ENCODE measurements at regions not wholly inside any gene's neighbourhood (a gene's known extent, or its start where the extent isn't known, plus 50 kb on each side); places are given as distances from the start of the nearest gene placed in this dataset.

DNA sequence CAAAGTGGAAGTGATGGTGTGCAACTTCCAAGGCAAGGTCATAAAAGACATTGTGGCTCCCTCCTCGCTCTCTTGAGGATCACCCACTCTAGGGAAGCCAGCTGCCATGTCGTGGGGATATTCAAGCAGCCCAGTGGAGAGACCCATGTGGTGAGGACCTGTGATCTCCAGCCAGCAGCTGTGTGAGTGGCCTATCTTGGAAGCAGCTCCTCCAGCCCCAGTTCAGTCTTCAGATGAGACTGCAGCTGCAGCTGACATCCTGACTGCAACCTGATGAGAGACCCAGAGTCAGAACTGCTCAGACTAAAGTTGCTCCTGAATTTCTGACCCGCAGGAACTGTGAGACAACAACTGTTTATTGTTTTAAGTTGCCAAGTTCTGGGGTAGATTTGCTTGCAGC lies 86.4 kb upstream of the GRK3 start:
- Histone ChIP-seq H3K9me3 (ENCODE audit: control insufficient read depth, insufficient read depth, low read length) (peaks cover 2% of the 10 kb centered on the region), H2BK5ac (ENCODE audit: low read depth, low read length, poor library complexity, severe bottlenecking) (no peak overlapping the region), H4K5ac (ENCODE audit: low read depth, low read length) (no peak overlapping the region), H2AFZ (replicated peaks; ENCODE audit: low read length, poor library complexity) (peak overlapping the region; percentile 5), H3K4me2 (ENCODE audit: low read depth, low read length) (no peak overlapping the region), H3K9ac (ENCODE audit: low read depth, low read length) (no peak overlapping the region), H3K4ac (ENCODE audit: low read depth, low read length) (no peak overlapping the region), H3K14ac (replicated peaks; ENCODE audit: low read depth, low read length) (no peak overlapping the region), H3K23ac (ENCODE audit: low read depth, low read length) (no peak overlapping the region), H4K91ac (ENCODE audit: insufficient read depth, low read depth, low read length) (no peak overlapping the region), H2AK5ac (ENCODE audit: low read depth, low read length) (no peak overlapping the region), H3K36me3 (ENCODE audit: control insufficient read depth, insufficient read depth, low read length) (peaks cover 12% of the 10 kb centered on the region), H2AK9ac (replicated peaks; ENCODE audit: low read depth, low read length, poor library complexity) (no peak overlapping the region), H2BK20ac (ENCODE audit: low read depth, low read length) (no peak overlapping the region), H3K27ac (ENCODE audit: insufficient read depth, low read length) (no peak overlapping the region), H4K8ac (ENCODE audit: low read depth in 2 of 2, low read length in 2 of 2) (no peak overlapping the region), H3K4me1 (ENCODE audit: control insufficient read depth, insufficient read depth, low read length) (peaks cover 5% of the 10 kb centered on the region; the same call in 1 of the 2 replicates), H2BK120ac (ENCODE audit: low read depth, low read length) (no peak overlapping the region), H2BK15ac (ENCODE audit: low read depth, low read length) (no peak overlapping the region), H3K4me3 (ENCODE audit: insufficient read depth, low read depth, low read length) (no peak overlapping the region), H3K27me3 (ENCODE audit: control insufficient read depth, insufficient read depth, low read length) (no peaks in the 10 kb centered on the region), H4K20me1 (ENCODE audit: insufficient read depth, low read length) (no peaks in the 10 kb centered on the region), H3K18ac (ENCODE audit: low read depth, low read length) (no peak overlapping the region), H3K9me1 (ENCODE audit: insufficient read depth, low read length) (peaks cover 5% of the 10 kb centered on the region), H3K56ac (ENCODE audit: extremely low read depth, insufficient read depth, low read length) (no peak overlapping the region), H3K79me1 (ENCODE audit: low read depth in 1 of 2, low read length in 2 of 2) (peaks cover 0 to 6% of the 10 kb centered on the region in 2 experiments; a peak in 1 of 4 replicates)
- POLR2A ChIA-PET (ENCODE audit: unreplicated experiment), result no interaction called here
- BruUV-seq (replicated peaks), result no TSS peak
- no peak for TF ChIP-seq RAD21 (IDR thresholded peaks at IDR 0.05; ENCODE audit: low read length)
- TF ChIP-seq POLR2A (IDR thresholded peaks at IDR 0.05; ENCODE audit: low read depth, low read length), result no peak
- no peak for TF ChIP-seq NFE2L2 (IDR thresholded peaks at IDR 0.05; ENCODE audit: low read depth, low read length)
- TF ChIP-seq MAFK (IDR thresholded peaks at IDR 0.05; ENCODE audit: low read depth, low read length), result no peak
- TF ChIP-seq RFX5 (IDR thresholded peaks at IDR 0.05; ENCODE audit: low read depth, low read length), result no peak
- TF ChIP-seq FOS (IDR thresholded peaks at IDR 0.05; ENCODE audit: low read depth, low read length), result no peak
- TF ChIP-seq, protein P1, sequence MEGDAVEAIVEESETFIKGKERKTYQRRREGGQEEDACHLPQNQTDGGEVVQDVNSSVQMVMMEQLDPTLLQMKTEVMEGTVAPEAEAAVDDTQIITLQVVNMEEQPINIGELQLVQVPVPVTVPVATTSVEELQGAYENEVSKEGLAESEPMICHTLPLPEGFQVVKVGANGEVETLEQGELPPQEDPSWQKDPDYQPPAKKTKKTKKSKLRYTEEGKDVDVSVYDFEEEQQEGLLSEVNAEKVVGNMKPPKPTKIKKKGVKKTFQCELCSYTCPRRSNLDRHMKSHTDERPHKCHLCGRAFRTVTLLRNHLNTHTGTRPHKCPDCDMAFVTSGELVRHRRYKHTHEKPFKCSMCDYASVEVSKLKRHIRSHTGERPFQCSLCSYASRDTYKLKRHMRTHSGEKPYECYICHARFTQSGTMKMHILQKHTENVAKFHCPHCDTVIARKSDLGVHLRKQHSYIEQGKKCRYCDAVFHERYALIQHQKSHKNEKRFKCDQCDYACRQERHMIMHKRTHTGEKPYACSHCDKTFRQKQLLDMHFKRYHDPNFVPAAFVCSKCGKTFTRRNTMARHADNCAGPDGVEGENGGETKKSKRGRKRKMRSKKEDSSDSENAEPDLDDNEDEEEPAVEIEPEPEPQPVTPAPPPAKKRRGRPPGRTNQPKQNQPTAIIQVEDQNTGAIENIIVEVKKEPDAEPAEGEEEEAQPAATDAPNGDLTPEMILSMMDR (conservative IDR thresholded peaks at IDR 0.05; ENCODE audit: low read depth, low read length), result no peak
- TF ChIP-seq BHLHE40 (IDR thresholded peaks at IDR 0.05; ENCODE audit: low read depth, low read length), result no peak
- TF ChIP-seq RCOR1 (IDR thresholded peaks at IDR 0.05; ENCODE audit: insufficient replicate concordance, low read length), result no peak
- no peak for TF ChIP-seq CEBPB (IDR thresholded peaks at IDR 0.05; ENCODE audit: low read depth, low read length)
- TF ChIP-seq, protein P2, sequence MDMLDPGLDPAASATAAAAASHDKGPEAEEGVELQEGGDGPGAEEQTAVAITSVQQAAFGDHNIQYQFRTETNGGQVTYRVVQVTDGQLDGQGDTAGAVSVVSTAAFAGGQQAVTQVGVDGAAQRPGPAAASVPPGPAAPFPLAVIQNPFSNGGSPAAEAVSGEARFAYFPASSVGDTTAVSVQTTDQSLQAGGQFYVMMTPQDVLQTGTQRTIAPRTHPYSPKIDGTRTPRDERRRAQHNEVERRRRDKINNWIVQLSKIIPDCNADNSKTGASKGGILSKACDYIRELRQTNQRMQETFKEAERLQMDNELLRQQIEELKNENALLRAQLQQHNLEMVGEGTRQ (IDR thresholded peaks at IDR 0.05; ENCODE audit: low read depth, low read length), result no peak
- TF ChIP-seq, protein P3, sequence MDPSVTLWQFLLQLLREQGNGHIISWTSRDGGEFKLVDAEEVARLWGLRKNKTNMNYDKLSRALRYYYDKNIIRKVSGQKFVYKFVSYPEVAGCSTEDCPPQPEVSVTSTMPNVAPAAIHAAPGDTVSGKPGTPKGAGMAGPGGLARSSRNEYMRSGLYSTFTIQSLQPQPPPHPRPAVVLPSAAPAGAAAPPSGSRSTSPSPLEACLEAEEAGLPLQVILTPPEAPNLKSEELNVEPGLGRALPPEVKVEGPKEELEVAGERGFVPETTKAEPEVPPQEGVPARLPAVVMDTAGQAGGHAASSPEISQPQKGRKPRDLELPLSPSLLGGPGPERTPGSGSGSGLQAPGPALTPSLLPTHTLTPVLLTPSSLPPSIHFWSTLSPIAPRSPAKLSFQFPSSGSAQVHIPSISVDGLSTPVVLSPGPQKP (IDR thresholded peaks at IDR 0.05; ENCODE audit: borderline replicate concordance, low read depth, low read length), result no peak
- TF ChIP-seq MXI1 (IDR thresholded peaks at IDR 0.05; ENCODE audit: borderline replicate concordance, low read depth, low read length), result no peak
- no peak for TF ChIP-seq MAZ (IDR thresholded peaks at IDR 0.05; ENCODE audit: borderline replicate concordance, low read depth, low read length)
- no peak for TF ChIP-seq SMC3 (IDR thresholded peaks at IDR 0.05; ENCODE audit: low read depth, low read length)
- no peak for TF ChIP-seq CHD1 (IDR thresholded peaks at IDR 0.05; ENCODE audit: low read depth, low read length)
- in situ Hi-C loops (cut with MboI; ENCODE audit: low sequenced_read_pairs) (no loop called here), dilution Hi-C loops (cut with HindIII; ENCODE audit: low sequenced_read_pairs, unreplicated experiment) (no loop called here), intact Hi-C loops (cut with micrococcal nuclease) (no loop called here)
- 71% methylated on average over 1 of the region's 3 CpGs; no CpG with 5 or more reads in 1 of the 2 experiments for WGBS, 2 experiments (ENCODE audit: extremely low coverage in 2 of 2, insufficient read length in 1 of 2)
- CTCF ChIA-PET, result no interaction called here
- DNase-seq, result no peak
- no peak for ATAC-seq (ENCODE audit: low read depth)

Measured in IMR-90 (cell line).